Activated CD8-positive, alpha-beta T cell treated with anti-CD3 and anti-CD28 coated beads for 36 hours (primary cell): ENCODE measurements at regions not wholly inside any gene's neighbourhood (a gene's known extent, or its start where the extent isn't known, plus 50 kb on each side); places are given as distances from the start of the nearest gene placed in this dataset.
A peak's percentile ranks its signal among the peaks of the same experiment; 100 is the strongest.
"Not testable (repeated sequence)": the region's sequence is repeated elsewhere in the genome, so short reads cannot be mapped to it uniquely, and the experiment has no call there.

Experiments used
- ATAC-seq: fragments of 200-7000 bp; cut with Tn5 transposase; one replicate; pipeline ENCODE4 v1.10.0; 2021; ENCODE audit warnings: mild to moderate bottlenecking, moderate library complexity
- CTCF ChIA-PET: fragments of 350-600 bp; sonication (Branson Sonifier 250); formaldehyde crosslinking; loops from one replicate; lab custom pipeline; 2021; ENCODE audit warnings: antibody characterized with exemption; lab: Charles Lee
- POLR2A ChIA-PET: fragments of 350-600 bp; sonication (Branson Sonifier 250); formaldehyde crosslinking; loops from one replicate; lab custom pipeline; 2021; ENCODE audit warnings: antibody characterized with exemption; lab: Charles Lee
- DNase-seq: peaks from one replicate; pipeline ENCODE4 v3.0.0-alpha.2; 2020
- H3K27ac Mint-ChIP-seq: one replicate; pipeline ENCODE4 v1.8.0; 2021; ENCODE audit warnings: mild to moderate bottlenecking, mixed read lengths
- H3K27me3 Mint-ChIP-seq: one replicate; pipeline ENCODE4 v1.8.0; 2021; ENCODE audit warnings: mixed read lengths
- H3K36me3 Mint-ChIP-seq: one replicate; pipeline ENCODE4 v1.8.0; 2021; ENCODE audit warnings: low read depth, mixed read lengths
- H3K4me1 Mint-ChIP-seq: one replicate; pipeline ENCODE4 v1.8.0; 2021; ENCODE audit warnings: low read depth, mixed read lengths
- H3K4me3 Mint-ChIP-seq: one replicate; pipeline ENCODE4 v1.8.0; 2021; ENCODE audit warnings: mild to moderate bottlenecking, moderate library complexity, mixed read lengths
- H3K9me3 Mint-ChIP-seq: one replicate; pipeline ENCODE4 v1.8.0; 2021; ENCODE audit warnings: mixed read lengths
- CTCF ChIP-seq: fragments of 200-600 bp; IDR thresholded peaks from one replicate; pipeline ENCODE4 v1.8.0; 2022; ENCODE audit warnings: antibody characterized with exemption, mild to moderate bottlenecking
- intact Hi-C: fragments of 100-400 bp; cut with micrococcal nuclease; formaldehyde crosslinking; loops from one replicate; pipeline ENCODE4 v1.10.0; 2022

- Mint-ChIP-seq H3K4me1 (no peaks in the 10 kb centered on the region), H3K27me3 (no peaks in the 10 kb centered on the region), H3K27ac (no peak overlapping the region), H3K9me3 (no peaks in the 10 kb centered on the region), H3K4me3 (no peak overlapping the region), H3K36me3 (no peaks in the 10 kb centered on the region)
- DNase-seq, result no peak
- intact Hi-C loops, result no loop called here
- ChIA-PET CTCF (no interaction called here), POLR2A (no interaction called here)
- no peak for ATAC-seq
- no peak for TF ChIP-seq CTCF
Measured at GRCh38 chr3:106963442-106963841, 413.8 kb upstream of the CCDC54 start.

- Mint-ChIP-seq H3K27me3 (no peaks in the 10 kb centered on the region), H3K4me3 (no peak overlapping the region), H3K27ac (no peak overlapping the region), H3K9me3 (no peaks in the 10 kb centered on the region), H3K4me1 (no peaks in the 10 kb centered on the region), H3K36me3 (no peaks in the 10 kb centered on the region)
- no peak for DNase-seq
- CTCF ChIA-PET, result no interaction called here
- no peak for ATAC-seq
- no peak for TF ChIP-seq CTCF
- intact Hi-C loops, result no loop called here
- POLR2A ChIA-PET, result interaction anchor here (0.6 kb wide), 1 partner anchor 489 kb away, joined by 4 read pairs; no protein-coding TSS in a partner anchor
Measured at GRCh38 chr3:106965307-106965706, 411.9 kb upstream of the CCDC54 start.

GRCh38 chr3:106969596-106969995 lies 407.6 kb upstream of the CCDC54 start:
- intact Hi-C loops, result no loop called here
- Mint-ChIP-seq H3K27me3 (no peaks in the 10 kb centered on the region), H3K36me3 (no peaks in the 10 kb centered on the region), H3K4me3 (no peak overlapping the region), H3K4me1 (no peaks in the 10 kb centered on the region), H3K9me3 (no peaks in the 10 kb centered on the region), H3K27ac (no peak overlapping the region)
- no peak for TF ChIP-seq CTCF
- ATAC-seq (no peak), DNase-seq (no peak)
- POLR2A ChIA-PET, result no interaction called here
- CTCF ChIA-PET, result no interaction called here

- Mint-ChIP-seq H3K27me3 (no peaks in the 10 kb centered on the region), H3K27ac (no peak overlapping the region), H3K4me1 (no peaks in the 10 kb centered on the region), H3K9me3 (no peaks in the 10 kb centered on the region), H3K36me3 (no peaks in the 10 kb centered on the region), H3K4me3 (no peak overlapping the region)
- POLR2A ChIA-PET, result interaction anchor here (0.7 kb wide), 1 partner anchor 1297 kb away, joined by 3 read pairs; no protein-coding TSS in a partner anchor
- intact Hi-C loops, result no loop called here
- CTCF ChIA-PET, result no interaction called here
- DNase-seq (no peak), ATAC-seq (no peak)
- TF ChIP-seq CTCF, result no peak
Measured at GRCh38 chr3:106981392-106981791, 395.8 kb upstream of the CCDC54 start.

GRCh38 chr3:106985721-106986120 lies 391.5 kb upstream of the CCDC54 start:
- no peak overlapping the region for H3K4me3 Mint-ChIP-seq
- no peak overlapping the region for H3K27ac Mint-ChIP-seq
- ATAC-seq, result no peak
- TF ChIP-seq CTCF, result no peak
- ChIA-PET POLR2A (no interaction called here), CTCF (no interaction called here)
- H3K9me3 Mint-ChIP-seq, result peaks cover 8% of the 10 kb centered on the region
- peaks cover 2% of the 10 kb centered on the region for H3K27me3 Mint-ChIP-seq
- DNase-seq, result no peak
- intact Hi-C loops, result no loop called here
- H3K4me1 Mint-ChIP-seq, result no peaks in the 10 kb centered on the region
- no peaks in the 10 kb centered on the region for H3K36me3 Mint-ChIP-seq

- H3K36me3 Mint-ChIP-seq, CTCF ChIA-PET, intact Hi-C loops, H3K9me3 Mint-ChIP-seq, H3K27me3 Mint-ChIP-seq: not testable (repeated sequence)
- Mint-ChIP-seq H3K4me1 (peaks cover 13% of the 10 kb centered on the region), H3K27ac (peak overlapping the region; percentile 3), H3K4me3 (peak overlapping the region; percentile 23)
- ATAC-seq, result peak; percentile 66
- POLR2A ChIA-PET, result interaction anchor here (0.6 kb wide), 1 partner anchor 137 kb away, joined by 3 read pairs; no protein-coding TSS in a partner anchor
- DNase-seq, result peak; percentile 63
Measured at GRCh38 chr3:106998841-106999682, 378.2 kb upstream of the CCDC54 start.
